HepG2 (cell line): ENCODE measurements at regions not wholly inside any gene's neighbourhood (a gene's known extent, or its start where the extent isn't known, plus 50 kb on each side); places are given as distances from the start of the nearest gene placed in this dataset.

Experiments
- ATF4 ChIP-seq, 2 experiments: fragments of 450-650 bp in 1 of 2; sonication (generic) in 1 of 2; formaldehyde crosslinking; IDR thresholded peaks; 2 replicates each; pipeline versions ENCODE4 v1.5.0 to v1.8.0; 2020 to 2022; ENCODE audit warnings: mild to moderate bottlenecking in 1 of 2, missing genetic modification reagents in 1 of 2
- ETS1 ChIP-seq: sonication (generic); formaldehyde crosslinking; IDR thresholded peaks from 2 replicates; pipeline ENCODE4 v1.4.0; 2020; ENCODE audit warnings: missing genetic modification reagents
- FOXP1 ChIP-seq, 2 experiments: fragments of 450-650 bp in 1 of 2; IDR thresholded peaks; 2 replicates each; pipeline ENCODE4 v1.6.1; 2017 to 2018; ENCODE audit warnings: antibody characterized with exemption in 1 of 2
- GATAD2A ChIP-seq: IDR thresholded peaks from 2 replicates; pipeline ENCODE4 v1.6.1; 2016
- JARID2 ChIP-seq: sonication (generic); formaldehyde crosslinking; IDR thresholded peaks from 2 replicates; pipeline ENCODE4 v1.8.1; 2023; ENCODE audit warnings: missing genetic modification reagents, inconsistent platforms; ENCODE audit not compliant: insufficient replicate concordance
- NCOA2 ChIP-seq: sonication (generic); formaldehyde crosslinking; IDR thresholded peaks from 2 replicates; pipeline ENCODE4 v1.8.0; 2022; ENCODE audit warnings: inconsistent platforms
- RFXANK ChIP-seq: IDR thresholded peaks from 2 replicates; pipeline ENCODE4 v1.6.1; 2016
- TRAFD1 ChIP-seq: sonication (generic); formaldehyde crosslinking; IDR thresholded peaks from 2 replicates; pipeline ENCODE4 v1.5.1; 2020; ENCODE audit warnings: missing genetic modification reagents, mild to moderate bottlenecking, borderline replicate concordance
- TF ChIP-seq, protein P1 (sequence below): sonication (generic); formaldehyde crosslinking; IDR thresholded peaks from 2 replicates; pipeline ENCODE4 v1.9.0; 2021; ENCODE audit warnings: mild to moderate bottlenecking, missing genetic modification reagents
- TF ChIP-seq, protein P2 (sequence below): IDR thresholded peaks from 2 replicates; pipeline ENCODE4 v1.4.0; 2020; ENCODE audit warnings: mild to moderate bottlenecking, missing genetic modification reagents
- TF ChIP-seq, protein P3 (sequence below): sonication (generic); formaldehyde crosslinking; conservative IDR thresholded peaks from 2 replicates; pipeline ENCODE4 v1.8.0; 2022; ENCODE audit warnings: mild to moderate bottlenecking, moderate library complexity, missing genetic modification reagents

DNA sequence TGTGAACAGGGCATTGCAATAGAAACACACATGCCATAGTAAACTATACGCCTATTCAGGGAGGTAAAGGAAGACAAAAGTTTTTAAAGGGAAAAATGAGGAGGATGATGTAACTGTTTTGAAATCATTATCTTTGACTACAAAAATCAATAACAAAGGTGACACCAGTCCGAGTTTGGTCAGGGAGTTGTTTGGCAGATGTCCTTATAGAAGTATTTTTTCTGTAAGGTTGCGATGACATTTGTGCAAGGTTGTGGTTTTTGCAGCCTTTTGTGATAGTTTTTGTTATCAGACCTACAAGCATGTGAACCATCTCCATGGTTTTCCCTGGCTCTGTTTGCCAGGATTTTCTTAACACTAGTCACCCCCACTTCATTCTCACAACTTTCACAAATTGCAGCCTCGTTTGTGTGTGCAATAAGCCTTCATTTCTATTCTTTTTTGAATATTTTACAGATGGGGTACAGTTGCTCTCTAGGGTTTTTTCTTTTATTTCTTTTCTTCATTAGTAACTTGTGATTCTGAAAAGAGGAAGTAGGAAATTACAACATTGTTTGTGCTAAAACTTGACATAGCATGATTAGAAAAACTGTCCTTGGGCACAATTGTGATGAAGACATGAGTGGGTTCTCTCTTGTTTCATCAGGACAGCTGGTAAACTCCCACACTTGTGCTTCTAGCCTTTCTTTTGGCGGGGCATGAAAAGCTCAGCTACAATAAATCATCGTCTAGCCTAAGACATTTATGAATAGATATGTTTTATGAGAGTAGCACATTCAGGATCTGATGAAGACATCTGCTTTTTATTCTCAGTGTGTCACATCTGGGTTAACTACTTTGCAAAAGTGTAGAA, 60.2 kb upstream of the PNPLA4 start (continued):
- TF ChIP-seq, protein P1, sequence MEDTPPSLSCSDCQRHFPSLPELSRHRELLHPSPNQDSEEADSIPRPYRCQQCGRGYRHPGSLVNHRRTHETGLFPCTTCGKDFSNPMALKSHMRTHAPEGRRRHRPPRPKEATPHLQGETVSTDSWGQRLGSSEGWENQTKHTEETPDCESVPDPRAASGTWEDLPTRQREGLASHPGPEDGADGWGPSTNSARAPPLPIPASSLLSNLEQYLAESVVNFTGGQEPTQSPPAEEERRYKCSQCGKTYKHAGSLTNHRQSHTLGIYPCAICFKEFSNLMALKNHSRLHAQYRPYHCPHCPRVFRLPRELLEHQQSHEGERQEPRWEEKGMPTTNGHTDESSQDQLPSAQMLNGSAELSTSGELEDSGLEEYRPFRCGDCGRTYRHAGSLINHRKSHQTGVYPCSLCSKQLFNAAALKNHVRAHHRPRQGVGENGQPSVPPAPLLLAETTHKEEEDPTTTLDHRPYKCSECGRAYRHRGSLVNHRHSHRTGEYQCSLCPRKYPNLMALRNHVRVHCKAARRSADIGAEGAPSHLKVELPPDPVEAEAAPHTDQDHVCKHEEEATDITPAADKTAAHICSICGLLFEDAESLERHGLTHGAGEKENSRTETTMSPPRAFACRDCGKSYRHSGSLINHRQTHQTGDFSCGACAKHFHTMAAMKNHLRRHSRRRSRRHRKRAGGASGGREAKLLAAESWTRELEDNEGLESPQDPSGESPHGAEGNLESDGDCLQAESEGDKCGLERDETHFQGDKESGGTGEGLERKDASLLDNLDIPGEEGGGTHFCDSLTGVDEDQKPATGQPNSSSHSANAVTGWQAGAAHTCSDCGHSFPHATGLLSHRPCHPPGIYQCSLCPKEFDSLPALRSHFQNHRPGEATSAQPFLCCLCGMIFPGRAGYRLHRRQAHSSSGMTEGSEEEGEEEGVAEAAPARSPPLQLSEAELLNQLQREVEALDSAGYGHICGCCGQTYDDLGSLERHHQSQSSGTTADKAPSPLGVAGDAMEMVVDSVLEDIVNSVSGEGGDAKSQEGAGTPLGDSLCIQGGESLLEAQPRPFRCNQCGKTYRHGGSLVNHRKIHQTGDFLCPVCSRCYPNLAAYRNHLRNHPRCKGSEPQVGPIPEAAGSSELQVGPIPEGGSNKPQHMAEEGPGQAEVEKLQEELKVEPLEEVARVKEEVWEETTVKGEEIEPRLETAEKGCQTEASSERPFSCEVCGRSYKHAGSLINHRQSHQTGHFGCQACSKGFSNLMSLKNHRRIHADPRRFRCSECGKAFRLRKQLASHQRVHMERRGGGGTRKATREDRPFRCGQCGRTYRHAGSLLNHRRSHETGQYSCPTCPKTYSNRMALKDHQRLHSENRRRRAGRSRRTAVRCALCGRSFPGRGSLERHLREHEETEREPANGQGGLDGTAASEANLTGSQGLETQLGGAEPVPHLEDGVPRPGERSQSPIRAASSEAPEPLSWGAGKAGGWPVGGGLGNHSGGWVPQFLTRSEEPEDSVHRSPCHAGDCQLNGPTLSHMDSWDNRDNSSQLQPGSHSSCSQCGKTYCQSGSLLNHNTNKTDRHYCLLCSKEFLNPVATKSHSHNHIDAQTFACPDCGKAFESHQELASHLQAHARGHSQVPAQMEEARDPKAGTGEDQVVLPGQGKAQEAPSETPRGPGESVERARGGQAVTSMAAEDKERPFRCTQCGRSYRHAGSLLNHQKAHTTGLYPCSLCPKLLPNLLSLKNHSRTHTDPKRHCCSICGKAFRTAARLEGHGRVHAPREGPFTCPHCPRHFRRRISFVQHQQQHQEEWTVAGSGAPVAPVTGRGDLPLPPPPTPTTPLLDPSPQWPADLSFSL (CRISPR knock-in tag) = 0 out of 2 replicates have a peak, but pooled peaks have one; percentile 30
- TF ChIP-seq NCOA2 (CRISPR knock-in tag) (peak; percentile 24; the same call in 1 of the 2 replicates), JARID2 (CRISPR knock-in tag) (no peak), RFXANK (CRISPR knock-in tag) (no peak), GATAD2A (CRISPR knock-in tag) (peak; percentile 27; the same call in 1 of the 2 replicates), ATF4 (CRISPR knock-in tag; IDR thresholded peaks at IDR 0.05) (peak in 1 of 2 experiments; percentile 89; a peak in 2 of 4 replicates), FOXP1 (IDR thresholded peaks at IDR 0.05) (no peak), FOXP1 (CRISPR knock-in tag; IDR thresholded peaks at IDR 0.05) (peak; percentile 30; the same call in 1 of the 2 replicates), ETS1 (no peak), TRAFD1 (CRISPR knock-in tag) (no peak)
- TF ChIP-seq, protein P2, sequence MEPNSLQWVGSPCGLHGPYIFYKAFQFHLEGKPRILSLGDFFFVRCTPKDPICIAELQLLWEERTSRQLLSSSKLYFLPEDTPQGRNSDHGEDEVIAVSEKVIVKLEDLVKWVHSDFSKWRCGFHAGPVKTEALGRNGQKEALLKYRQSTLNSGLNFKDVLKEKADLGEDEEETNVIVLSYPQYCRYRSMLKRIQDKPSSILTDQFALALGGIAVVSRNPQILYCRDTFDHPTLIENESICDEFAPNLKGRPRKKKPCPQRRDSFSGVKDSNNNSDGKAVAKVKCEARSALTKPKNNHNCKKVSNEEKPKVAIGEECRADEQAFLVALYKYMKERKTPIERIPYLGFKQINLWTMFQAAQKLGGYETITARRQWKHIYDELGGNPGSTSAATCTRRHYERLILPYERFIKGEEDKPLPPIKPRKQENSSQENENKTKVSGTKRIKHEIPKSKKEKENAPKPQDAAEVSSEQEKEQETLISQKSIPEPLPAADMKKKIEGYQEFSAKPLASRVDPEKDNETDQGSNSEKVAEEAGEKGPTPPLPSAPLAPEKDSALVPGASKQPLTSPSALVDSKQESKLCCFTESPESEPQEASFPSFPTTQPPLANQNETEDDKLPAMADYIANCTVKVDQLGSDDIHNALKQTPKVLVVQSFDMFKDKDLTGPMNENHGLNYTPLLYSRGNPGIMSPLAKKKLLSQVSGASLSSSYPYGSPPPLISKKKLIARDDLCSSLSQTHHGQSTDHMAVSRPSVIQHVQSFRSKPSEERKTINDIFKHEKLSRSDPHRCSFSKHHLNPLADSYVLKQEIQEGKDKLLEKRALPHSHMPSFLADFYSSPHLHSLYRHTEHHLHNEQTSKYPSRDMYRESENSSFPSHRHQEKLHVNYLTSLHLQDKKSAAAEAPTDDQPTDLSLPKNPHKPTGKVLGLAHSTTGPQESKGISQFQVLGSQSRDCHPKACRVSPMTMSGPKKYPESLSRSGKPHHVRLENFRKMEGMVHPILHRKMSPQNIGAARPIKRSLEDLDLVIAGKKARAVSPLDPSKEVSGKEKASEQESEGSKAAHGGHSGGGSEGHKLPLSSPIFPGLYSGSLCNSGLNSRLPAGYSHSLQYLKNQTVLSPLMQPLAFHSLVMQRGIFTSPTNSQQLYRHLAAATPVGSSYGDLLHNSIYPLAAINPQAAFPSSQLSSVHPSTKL (CRISPR knock-in tag) = peak; percentile 42; the same call in 1 of the 2 replicates
- TF ChIP-seq, protein P3, sequence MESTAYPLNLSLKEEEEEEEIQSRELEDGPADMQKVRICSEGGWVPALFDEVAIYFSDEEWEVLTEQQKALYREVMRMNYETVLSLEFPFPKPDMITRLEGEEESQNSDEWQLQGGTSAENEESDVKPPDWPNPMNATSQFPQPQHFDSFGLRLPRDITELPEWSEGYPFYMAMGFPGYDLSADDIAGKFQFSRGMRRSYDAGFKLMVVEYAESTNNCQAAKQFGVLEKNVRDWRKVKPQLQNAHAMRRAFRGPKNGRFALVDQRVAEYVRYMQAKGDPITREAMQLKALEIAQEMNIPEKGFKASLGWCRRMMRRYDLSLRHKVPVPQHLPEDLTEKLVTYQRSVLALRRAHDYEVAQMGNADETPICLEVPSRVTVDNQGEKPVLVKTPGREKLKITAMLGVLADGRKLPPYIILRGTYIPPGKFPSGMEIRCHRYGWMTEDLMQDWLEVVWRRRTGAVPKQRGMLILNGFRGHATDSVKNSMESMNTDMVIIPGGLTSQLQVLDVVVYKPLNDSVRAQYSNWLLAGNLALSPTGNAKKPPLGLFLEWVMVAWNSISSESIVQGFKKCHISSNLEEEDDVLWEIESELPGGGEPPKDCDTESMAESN (CRISPR knock-in tag) = no peak
